Osteocyte (in vitro differentiated cells): ENCODE measurements at regions not wholly inside any gene's neighbourhood (a gene's known extent, or its start where the extent isn't known, plus 50 kb on each side); places are given as distances from the start of the nearest gene placed in this dataset.

Experiments used
- DNase-seq: peaks from one replicate; pipeline ENCODE4 v3.0.0; 2021; ENCODE audit warnings: mixed read lengths; ENCODE audit not compliant: unreplicated experiment; ENCODE audit errors: extremely low spot score
- H3K27ac Mint-ChIP-seq: one replicate; pipeline ENCODE4 v1.8.0; 2021; ENCODE audit warnings: mild to moderate bottlenecking, mixed read lengths; ENCODE audit not compliant: unreplicated experiment
- H3K27me3 Mint-ChIP-seq: one replicate; pipeline ENCODE4 v1.8.0; 2021; ENCODE audit warnings: mixed read lengths; ENCODE audit not compliant: unreplicated experiment
- H3K36me3 Mint-ChIP-seq: one replicate; pipeline ENCODE4 v1.8.0; 2021; ENCODE audit warnings: mixed read lengths; ENCODE audit not compliant: unreplicated experiment
- H3K4me1 Mint-ChIP-seq: one replicate; pipeline ENCODE4 v1.8.0; 2021; ENCODE audit warnings: mixed read lengths; ENCODE audit not compliant: unreplicated experiment
- H3K4me3 Mint-ChIP-seq: one replicate; pipeline ENCODE4 v1.8.0; 2021; ENCODE audit warnings: mild to moderate bottlenecking, moderate library complexity, mixed read lengths; ENCODE audit not compliant: unreplicated experiment
- H3K9me3 Mint-ChIP-seq: one replicate; pipeline ENCODE4 v1.8.0; 2021; ENCODE audit warnings: mixed read lengths; ENCODE audit not compliant: unreplicated experiment
- CTCF ChIP-seq: fragments of 200-600 bp; sonication (generic); IDR thresholded peaks from 2 replicates; pipeline ENCODE4 v1.5.0; 2021; ENCODE audit warnings: antibody characterized with exemption, mild to moderate bottlenecking, moderate library complexity

DNA sequence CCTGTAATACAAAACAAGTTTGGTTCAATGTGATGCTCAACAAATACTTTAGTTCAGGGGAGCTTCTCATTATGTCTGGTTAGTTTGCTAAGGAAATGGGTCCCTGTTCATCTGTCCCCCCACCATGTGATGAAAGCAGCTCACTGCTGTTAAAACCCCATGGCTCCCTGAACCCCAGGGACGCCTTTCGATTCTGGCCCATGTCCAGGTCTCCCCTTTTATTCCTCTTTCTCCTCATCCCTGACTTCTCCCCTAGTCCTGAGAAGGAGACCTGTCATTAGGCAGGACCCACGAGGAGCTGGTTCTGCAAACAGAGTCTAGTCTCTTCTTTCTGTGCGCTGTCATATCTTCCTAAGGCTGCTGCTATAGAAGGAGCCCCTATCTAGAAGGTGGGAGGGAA, 213.3 kb upstream of the OSR1 start:
- no peak for TF ChIP-seq CTCF
- Mint-ChIP-seq H3K27me3 (peaks cover 19% of the 10 kb centered on the region), H3K4me3 (no peak overlapping the region), H3K27ac (no peak overlapping the region), H3K9me3 (no peaks in the 10 kb centered on the region), H3K4me1 (peaks cover 27% of the 10 kb centered on the region), H3K36me3 (no peaks in the 10 kb centered on the region)
- DNase-seq = no peak

- H3K9me3 Mint-ChIP-seq = no peaks in the 10 kb centered on the region
- H3K4me1 Mint-ChIP-seq = peaks cover 5% of the 10 kb centered on the region
- no peaks in the 10 kb centered on the region for H3K36me3 Mint-ChIP-seq
- no peak for DNase-seq
- TF ChIP-seq CTCF = no peak
- H3K27me3 Mint-ChIP-seq = peaks cover 22% of the 10 kb centered on the region
- no peak overlapping the region for H3K4me3 Mint-ChIP-seq
- no peak overlapping the region for H3K27ac Mint-ChIP-seq
Observed at GRCh38 chr2:19569300-19569791, 210.9 kb upstream of the OSR1 start.

- no peak overlapping the region for H3K4me3 Mint-ChIP-seq
- no peak for TF ChIP-seq CTCF
- no peaks in the 10 kb centered on the region for H3K9me3 Mint-ChIP-seq
Observed at GRCh38 chr2:19568809-19569208, 210.4 kb upstream of the OSR1 start.

GRCh38 chr2:19560785-19561184, 202.4 kb upstream of the OSR1 start:
- TF ChIP-seq CTCF = no peak
- Mint-ChIP-seq H3K27ac (no peak overlapping the region), H3K4me3 (no peak overlapping the region), H3K36me3 (no peaks in the 10 kb centered on the region), H3K4me1 (no peaks in the 10 kb centered on the region), H3K27me3 (peaks cover 21% of the 10 kb centered on the region), H3K9me3 (no peaks in the 10 kb centered on the region)
- DNase-seq = no peak

More at GRCh38 chr2:19568809-19569208, 210.4 kb upstream of the OSR1 start:
- Mint-ChIP-seq H3K36me3 (no peaks in the 10 kb centered on the region), H3K27ac (no peak overlapping the region), H3K4me1 (no peaks in the 10 kb centered on the region), H3K27me3 (peaks cover 22% of the 10 kb centered on the region)
- no peak for DNase-seq

GRCh38 chr2:19559596-19560240, 201.3 kb upstream of the OSR1 start:
- H3K9me3 Mint-ChIP-seq = no peaks in the 10 kb centered on the region
- H3K27me3 Mint-ChIP-seq = peaks cover 18% of the 10 kb centered on the region
- no peak for DNase-seq
- no peak for TF ChIP-seq CTCF
- no peak overlapping the region for H3K4me3 Mint-ChIP-seq
- H3K4me1 Mint-ChIP-seq = no peaks in the 10 kb centered on the region
- H3K36me3 Mint-ChIP-seq = no peaks in the 10 kb centered on the region
- H3K27ac Mint-ChIP-seq = no peak overlapping the region
